Body of pancreas (tissue), 4 donors: ENCODE measurements at regions not wholly inside any gene's neighbourhood (a gene's known extent, or its start where the extent isn't known, plus 50 kb on each side); places are given as distances from the start of the nearest gene placed in this dataset.

Experiments
- CTCF ChIP-seq, 7 experiments: fragments of 450-650 bp in 4 of 7; fragments of 200-600 bp in 3 of 7; sonication (generic) in 3 of 7; IDR thresholded peaks; one replicate each; pipeline ENCODE4 v1.5.1; 2016 to 2019; ENCODE audit warnings: antibody characterized with exemption in 7 of 7
- POLR2A ChIP-seq, 3 donors: fragments of 450-650 bp; IDR thresholded peaks; one replicate each; pipeline ENCODE4 v1.6.1; 2016; ENCODE audit warnings: antibody characterized with exemption in 3 of 3, mild to moderate bottlenecking in 2 of 3

DNA sequence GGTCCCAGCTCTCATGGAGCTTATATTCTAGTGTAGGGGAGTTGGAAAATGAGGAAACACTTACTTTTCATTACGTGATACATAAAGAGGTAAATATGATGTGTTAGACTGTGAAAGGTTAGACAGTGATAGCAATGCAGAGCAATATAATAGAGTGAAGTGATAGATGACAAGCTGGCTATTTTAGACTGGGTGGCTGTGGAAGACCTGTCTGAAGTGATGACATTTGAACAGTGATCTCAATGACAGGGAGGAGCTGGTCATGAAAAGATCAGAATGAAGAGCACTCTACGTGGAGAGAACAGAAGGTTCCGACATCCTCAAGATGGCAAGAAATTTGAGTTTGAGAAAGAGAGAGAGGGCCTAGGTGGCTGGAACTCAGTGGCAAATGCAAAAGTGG lies 118.9 kb upstream of the MKLN1 start:
- TF ChIP-seq POLR2A (IDR thresholded peaks at IDR 0.05) (no peak), CTCF (IDR thresholded peaks at IDR 0.05) (no peak)
